ENCODE measurements at regions not wholly inside any gene's neighbourhood (a gene's known extent, or its start where the extent isn't known, plus 50 kb on each side); places are given as distances from the start of the nearest gene placed in this dataset.

DNA sequence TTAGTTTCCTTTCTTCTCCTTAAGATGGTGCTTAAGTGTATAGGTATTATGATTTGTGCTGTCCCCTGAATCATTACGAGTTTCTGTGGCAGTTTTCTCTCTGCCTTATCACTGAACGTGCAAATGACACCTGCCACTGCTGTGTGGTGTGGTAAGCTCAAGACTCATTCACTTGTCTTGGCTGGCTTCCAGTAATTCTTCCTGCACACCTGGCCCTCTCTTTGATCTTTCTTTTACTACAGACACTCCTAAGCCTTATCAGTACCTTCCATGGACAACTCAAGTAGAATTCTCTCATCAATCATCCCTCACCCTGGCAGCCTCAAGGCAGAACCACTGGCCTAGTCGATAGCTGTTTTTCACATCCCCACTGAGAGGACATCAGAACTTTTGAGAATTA is 82.6 kb upstream of the ADAMTS19 start:
- Histone ChIP-seq H3K27me3 (ENCODE audit: control insufficient read depth in 2 of 2, insufficient read depth in 2 of 2, low read length in 2 of 2) (no peaks in the 10 kb centered on the region), H3K27ac (ENCODE audit: insufficient read depth, low read depth, low read length) (no peak overlapping the region), H4K20me1 (replicated peaks; ENCODE audit: control insufficient read depth, extremely low read depth, insufficient read depth, low read length) (no peaks in the 10 kb centered on the region), H3K4me3 (replicated peaks in 1 of 3; ENCODE audit: insufficient read depth in 1 of 3, low read depth in 1 of 3, low read length in 3 of 3) (no peak overlapping the region), H3K36me3 (ENCODE audit: control insufficient read depth in 2 of 2, extremely low read depth in 1 of 2, insufficient read depth in 2 of 2, low read length in 2 of 2) (no peaks in the 10 kb centered on the region), H3K79me2 (ENCODE audit: control insufficient read depth, insufficient read depth, low read length) (no peaks in the 10 kb centered on the region), H2AFZ (ENCODE audit: low read depth, low read length) (no peak overlapping the region), H3K9me3 (replicated peaks; ENCODE audit: control insufficient read depth, insufficient read depth, low read length) (no peaks in the 10 kb centered on the region), H3K4me1 (ENCODE audit: control insufficient read depth, extremely low read depth, insufficient read depth, low read length) (no peaks in the 10 kb centered on the region), H3K9me1 (replicated peaks; ENCODE audit: control insufficient read depth, extremely low read depth, insufficient read depth, low read length) (no peaks in the 10 kb centered on the region), H3K4me2 (ENCODE audit: insufficient read depth, low read length) (no peak overlapping the region), H3K9ac (replicated peaks; ENCODE audit: extremely low read depth, insufficient read depth, low read length) (no peak overlapping the region)
- intact Hi-C loops (cut with micrococcal nuclease) (no loop called here), dilution Hi-C loops (cut with MboI; ENCODE audit: extremely low pct_ligation_motif_present, low sequenced_read_pairs) (no loop called here)
- FAIRE-seq (no peak), DNase-seq (ENCODE audit: low read depth, low spot score) (no peak)
- BruUV-seq (replicated peaks), result no TSS peak
- TF ChIP-seq EZH2 (IDR thresholded peaks at IDR 0.05; ENCODE audit: borderline replicate concordance, low read depth, low read length, severe bottlenecking), result no peak
- TF ChIP-seq, protein P1, sequence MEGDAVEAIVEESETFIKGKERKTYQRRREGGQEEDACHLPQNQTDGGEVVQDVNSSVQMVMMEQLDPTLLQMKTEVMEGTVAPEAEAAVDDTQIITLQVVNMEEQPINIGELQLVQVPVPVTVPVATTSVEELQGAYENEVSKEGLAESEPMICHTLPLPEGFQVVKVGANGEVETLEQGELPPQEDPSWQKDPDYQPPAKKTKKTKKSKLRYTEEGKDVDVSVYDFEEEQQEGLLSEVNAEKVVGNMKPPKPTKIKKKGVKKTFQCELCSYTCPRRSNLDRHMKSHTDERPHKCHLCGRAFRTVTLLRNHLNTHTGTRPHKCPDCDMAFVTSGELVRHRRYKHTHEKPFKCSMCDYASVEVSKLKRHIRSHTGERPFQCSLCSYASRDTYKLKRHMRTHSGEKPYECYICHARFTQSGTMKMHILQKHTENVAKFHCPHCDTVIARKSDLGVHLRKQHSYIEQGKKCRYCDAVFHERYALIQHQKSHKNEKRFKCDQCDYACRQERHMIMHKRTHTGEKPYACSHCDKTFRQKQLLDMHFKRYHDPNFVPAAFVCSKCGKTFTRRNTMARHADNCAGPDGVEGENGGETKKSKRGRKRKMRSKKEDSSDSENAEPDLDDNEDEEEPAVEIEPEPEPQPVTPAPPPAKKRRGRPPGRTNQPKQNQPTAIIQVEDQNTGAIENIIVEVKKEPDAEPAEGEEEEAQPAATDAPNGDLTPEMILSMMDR (IDR thresholded peaks at IDR 0.05; ENCODE audit: extremely low read depth in 1 of 2, insufficient read depth in 1 of 2, low read depth in 1 of 2, low read length in 2 of 2), result no peak
- TF ChIP-seq, protein P2, sequence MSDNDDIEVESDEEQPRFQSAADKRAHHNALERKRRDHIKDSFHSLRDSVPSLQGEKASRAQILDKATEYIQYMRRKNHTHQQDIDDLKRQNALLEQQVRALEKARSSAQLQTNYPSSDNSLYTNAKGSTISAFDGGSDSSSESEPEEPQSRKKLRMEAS (IDR thresholded peaks at IDR 0.05; ENCODE audit: insufficient read depth, insufficient read length), result no peak
- no peak for TF ChIP-seq FOS (IDR thresholded peaks at IDR 0.05; ENCODE audit: borderline replicate concordance, insufficient read depth, low read length)
- no peak for TF ChIP-seq POLR2AphosphoS5 (IDR thresholded peaks at IDR 0.05; ENCODE audit: insufficient read depth, low read depth, low read length)
- no peak for TF ChIP-seq GATA2 (IDR thresholded peaks at IDR 0.05; ENCODE audit: insufficient read depth, insufficient read length, low read depth, low read length)
- no peak for TF ChIP-seq MYC (IDR thresholded peaks at IDR 0.05; ENCODE audit: low read depth, low read length)
- no peak for TF ChIP-seq POLR2A (IDR thresholded peaks at IDR 0.05; ENCODE audit: low read depth, low read length)
- no peak for TF ChIP-seq JUN (IDR thresholded peaks at IDR 0.05; ENCODE audit: borderline replicate concordance, insufficient read depth, insufficient read length, low read depth)
- ChIA-PET CTCF (no interaction called here), POLR2A (no interaction called here)
